ENCODE measurements at regions not wholly inside any gene's neighbourhood (a gene's known extent, or its start where the extent isn't known, plus 50 kb on each side); places are given as distances from the start of the nearest gene placed in this dataset. TPM values are rescaled to one million over a fixed set of nuclear protein-coding genes. Genes with fewer than 3 reads are reported as not detected.

- Histone ChIP-seq H3K27ac (no peak overlapping the region), H3K9ac (no peak overlapping the region), H3K27me3 (no peaks in the 10 kb centered on the region), H3F3A (ENCODE audit: low read depth) (no peaks in the 10 kb centered on the region), H3K36me3 (no peaks in the 10 kb centered on the region), H4K20me1 (ENCODE audit: low read depth) (no peaks in the 10 kb centered on the region), H2AFZ (replicated peaks) (no peak overlapping the region), H3K4me1 (peaks cover 2% of the 10 kb centered on the region), H3K9me3 (ENCODE audit: low read depth) (no peaks in the 10 kb centered on the region), H3K79me2 (ENCODE audit: low read depth) (no peaks in the 10 kb centered on the region), H3K4me2 (no peak overlapping the region), H3K4me3 (no peak overlapping the region)
- Mint-ChIP-seq H3K4me3 (no peak overlapping the region), H3K36me3 (no peaks in the 10 kb centered on the region), H3K9me3 (no peaks in the 10 kb centered on the region), H3K27me3 (ENCODE audit: insufficient read depth, low read depth) (no peaks in the 10 kb centered on the region), H3K4me1 (peaks cover 14% of the 10 kb centered on the region), H3K27ac (no peak overlapping the region)
- TF ChIP-seq EZH2 (IDR thresholded peaks at IDR 0.05) (no peak), EZH2phosphoT487 (IDR thresholded peaks at IDR 0.05) (no peak), CTCF (IDR thresholded peaks at IDR 0.05) (no peak)
- no peak for DNase-seq (ENCODE audit: low spot score)
Measured at GRCh38 chr13:53946500-53946899, 917.9 kb downstream of the OLFM4 start.

- Mint-ChIP-seq H3K9me3 (no peaks in the 10 kb centered on the region), H3K36me3 (no peaks in the 10 kb centered on the region)
Measured at GRCh38 chr13:53953183-53953582, 924.6 kb downstream of the OLFM4 start.

More at GRCh38 chr13:53953183-53953582, 924.6 kb downstream of the OLFM4 start:
- Histone ChIP-seq H2AFZ (replicated peaks) (no peak overlapping the region), H3K27ac (no peak overlapping the region), H3F3A (ENCODE audit: low read depth) (no peaks in the 10 kb centered on the region), H4K20me1 (ENCODE audit: low read depth) (no peaks in the 10 kb centered on the region), H3K36me3 (no peaks in the 10 kb centered on the region), H3K79me2 (ENCODE audit: low read depth) (no peaks in the 10 kb centered on the region), H3K9ac (no peak overlapping the region), H3K4me2 (no peak overlapping the region), H3K4me1 (no peaks in the 10 kb centered on the region), H3K9me3 (ENCODE audit: low read depth) (no peaks in the 10 kb centered on the region), H3K4me3 (no peak overlapping the region), H3K27me3 (no peaks in the 10 kb centered on the region)
- H3K27ac Mint-ChIP-seq, result no peak overlapping the region
- no peaks in the 10 kb centered on the region for H3K27me3 Mint-ChIP-seq (ENCODE audit: insufficient read depth, low read depth)
- TF ChIP-seq EZH2phosphoT487 (IDR thresholded peaks at IDR 0.05) (no peak), CTCF (IDR thresholded peaks at IDR 0.05) (no peak), EZH2 (IDR thresholded peaks at IDR 0.05) (no peak)
- no peaks in the 10 kb centered on the region for H3K4me1 Mint-ChIP-seq
- DNase-seq (ENCODE audit: low spot score), result no peak
- no peak overlapping the region for H3K4me3 Mint-ChIP-seq

Small RNA genes in the stretch of these regions (small RNA-seq; reads per million reads assigned to genes)
- gene RN7SL618P, result not detected
